GM23338 (cell line): ENCODE measurements at regions not wholly inside any gene's neighbourhood (a gene's known extent, or its start where the extent isn't known, plus 50 kb on each side); places are given as distances from the start of the nearest gene placed in this dataset.

Experiments
- ATAC-seq: fragments of 200-7000 bp; cut with Tn5 transposase; 3 replicates; pipeline ENCODE4 v1.9.1; 2020
- DNase-seq: peaks from one replicate; pipeline ENCODE4 v3.0.0-alpha.2; 2015; ENCODE audit warnings: low spot score
- H2AFZ ChIP-seq: fragments of 200-600 bp; sonication (generic); 2 replicates; pipeline ENCODE4 v1.8.0; 2016; ENCODE audit warnings: antibody characterized with exemption, mild to moderate bottlenecking, moderate library complexity
- H3F3A ChIP-seq: fragments of 200-600 bp; sonication (generic); replicated peaks from 2 replicates; pipeline ENCODE4 v1.8.0; 2017; ENCODE audit warnings: antibody characterized with exemption, mixed run types, low read depth
- H3K27ac ChIP-seq: fragments of 200-600 bp; sonication (generic); 2 replicates; pipeline ENCODE4 v1.6.1; 2016; ENCODE audit warnings: low read depth
- H3K27me3 ChIP-seq: fragments of 200-600 bp; sonication (generic); 2 replicates; pipeline ENCODE4 v1.8.0; 2016; ENCODE audit warnings: mild to moderate bottlenecking, mixed run types, moderate library complexity; ENCODE audit not compliant: insufficient read depth
- H3K36me3 ChIP-seq: fragments of 200-600 bp; sonication (generic); 2 replicates; pipeline ENCODE4 v1.8.0; 2016; ENCODE audit warnings: mild to moderate bottlenecking; ENCODE audit not compliant: insufficient read depth
- H3K4me1 ChIP-seq: fragments of 200-600 bp; sonication (generic); 2 replicates; pipeline ENCODE4 v1.8.0; 2016; ENCODE audit warnings: mild to moderate bottlenecking, moderate library complexity; ENCODE audit not compliant: insufficient read depth
- H3K4me2 ChIP-seq: fragments of 200-600 bp; sonication (generic); 2 replicates; pipeline ENCODE4 v1.7.1; 2017; ENCODE audit warnings: mixed run types
- H3K4me3 ChIP-seq: fragments of 200-600 bp; sonication (generic); 2 replicates; pipeline ENCODE4 v1.6.1; 2016; ENCODE audit warnings: mixed run types
- H3K79me2 ChIP-seq: fragments of 200-600 bp; sonication (generic); replicated peaks from 2 replicates; pipeline ENCODE4 v1.8.0; 2017; ENCODE audit warnings: mild to moderate bottlenecking; ENCODE audit not compliant: insufficient read depth
- H3K9me2 ChIP-seq: fragments of 200-600 bp; sonication (generic); 2 replicates; pipeline ENCODE4 v1.8.0; 2017; ENCODE audit not compliant: insufficient read depth
- H4K20me1 ChIP-seq: fragments of 200-600 bp; sonication (generic); replicated peaks from 2 replicates; pipeline ENCODE4 v1.8.0; 2017; ENCODE audit warnings: mild to moderate bottlenecking; ENCODE audit not compliant: insufficient read depth
- H3K27ac Mint-ChIP-seq: 2 replicates; pipeline ENCODE4 v1.8.0; 2020; ENCODE audit warnings: inconsistent platforms, mild to moderate bottlenecking, moderate library complexity, mixed read lengths
- H3K27me3 Mint-ChIP-seq: 3 replicates; pipeline ENCODE4 v1.8.0; 2022; ENCODE audit warnings: low read depth, mild to moderate bottlenecking, moderate library complexity, mixed read lengths, inconsistent platforms; ENCODE audit not compliant: insufficient read depth, poor library complexity
- H3K36me3 Mint-ChIP-seq: 3 replicates; pipeline ENCODE4 v1.8.0; 2021; ENCODE audit warnings: low read depth, mild to moderate bottlenecking, inconsistent platforms, moderate library complexity, mixed read lengths
- H3K4me1 Mint-ChIP-seq: 3 replicates; pipeline ENCODE4 v1.8.0; 2020; ENCODE audit warnings: mild to moderate bottlenecking, inconsistent platforms, mixed read lengths
- H3K4me3 Mint-ChIP-seq: 3 replicates; pipeline ENCODE4 v1.8.0; 2021; ENCODE audit warnings: moderate library complexity, mild to moderate bottlenecking, inconsistent platforms, mixed read lengths
- H3K9me3 Mint-ChIP-seq: 3 replicates; pipeline ENCODE4 v1.8.0; 2020; ENCODE audit warnings: moderate library complexity, mild to moderate bottlenecking, inconsistent platforms, mixed read lengths
- CREB1 ChIP-seq: fragments of 250-450 bp; sonication (Bioruptor Pico); IDR thresholded peaks from 2 replicates; pipeline ENCODE4 v1.5.0; 2020; ENCODE audit warnings: low read depth, mild to moderate bottlenecking, moderate library complexity
- CTCF ChIP-seq, 2 experiments: fragments of 200-600 bp in 1 of 2; sonication (generic) in 1 of 2; conservative IDR thresholded peaks; 2 replicates each; pipeline versions ENCODE4 v1.5.1 to v1.6.1; 2016 to 2017; ENCODE audit warnings: antibody characterized with exemption in 2 of 2, low read depth in 2 of 2, mild to moderate bottlenecking in 2 of 2, moderate library complexity in 1 of 2
- ETS1 ChIP-seq: IDR thresholded peaks from 2 replicates; pipeline ENCODE4 v1.6.1; 2016; ENCODE audit warnings: antibody characterized with exemption
- EZH2 ChIP-seq: fragments of 200-600 bp; sonication (generic); IDR thresholded peaks from one replicate; pipeline ENCODE4 v1.8.0; 2017; ENCODE audit warnings: antibody characterized with exemption, mild to moderate bottlenecking, low read depth; ENCODE audit not compliant: unreplicated experiment
- EZH2phosphoT487 ChIP-seq: fragments of 200-600 bp; sonication (generic); IDR thresholded peaks from one replicate; pipeline ENCODE4 v1.8.1; 2018; ENCODE audit warnings: antibody characterized with exemption; ENCODE audit not compliant: unreplicated experiment
- JUNB ChIP-seq: IDR thresholded peaks from one replicate; pipeline ENCODE4 v1.6.1; 2016; ENCODE audit warnings: antibody characterized with exemption; ENCODE audit not compliant: unreplicated experiment
- NANOG ChIP-seq: IDR thresholded peaks from 2 replicates; pipeline ENCODE4 v1.6.1; 2016; ENCODE audit warnings: antibody characterized with exemption, borderline replicate concordance
- POLR2AphosphoS5 ChIP-seq: IDR thresholded peaks from 2 replicates; pipeline ENCODE4 v1.6.1; 2016; ENCODE audit warnings: antibody characterized with exemption, low read depth
- REST ChIP-seq: IDR thresholded peaks from one replicate; pipeline ENCODE4 v1.6.1; 2018; ENCODE audit warnings: antibody characterized with exemption; ENCODE audit not compliant: unreplicated experiment
- STAT1 ChIP-seq: IDR thresholded peaks from one replicate; pipeline ENCODE4 v1.6.1; 2016; ENCODE audit warnings: antibody characterized with exemption; ENCODE audit not compliant: unreplicated experiment
- ZNF114 ChIP-seq: fragments of 250-450 bp; sonication (Bioruptor Pico); IDR thresholded peaks from 2 replicates; pipeline ENCODE4 v1.5.0; 2020; ENCODE audit warnings: mild to moderate bottlenecking, moderate library complexity
- ZNF331 ChIP-seq: fragments of 250-450 bp; sonication (Bioruptor Pico); IDR thresholded peaks from 2 replicates; pipeline ENCODE4 v1.5.0; 2020; ENCODE audit warnings: low read depth, mild to moderate bottlenecking, moderate library complexity
- ZNF462 ChIP-seq: fragments of 250-450 bp; sonication (Bioruptor Pico); IDR thresholded peaks from 2 replicates; pipeline ENCODE4 v1.5.0; 2020; ENCODE audit warnings: mild to moderate bottlenecking, moderate library complexity

- H3K9me3 Mint-ChIP-seq = peaks cover under 1% of the 10 kb centered on the region; the same call in 1 of the 3 replicates
- no peaks in the 10 kb centered on the region for H3K27me3 Mint-ChIP-seq
- H3K9me2 ChIP-seq = no peaks in the 10 kb centered on the region
- no peak overlapping the region for H3K4me3 Mint-ChIP-seq
- no peak overlapping the region for H3K4me3 ChIP-seq
- H2AFZ ChIP-seq = no peak overlapping the region
- H3K36me3 Mint-ChIP-seq = no peaks in the 10 kb centered on the region
- H3K27ac Mint-ChIP-seq = no peak overlapping the region
- DNase-seq = no peak
- H3K27ac ChIP-seq = no peak overlapping the region
- no peaks in the 10 kb centered on the region for H3K4me1 Mint-ChIP-seq
- no peaks in the 10 kb centered on the region for H3K27me3 ChIP-seq
- ATAC-seq = no peak
- H3K4me2 ChIP-seq = no peak overlapping the region
- H3K4me1 ChIP-seq = no peaks in the 10 kb centered on the region
- H4K20me1 ChIP-seq = no peaks in the 10 kb centered on the region
- TF ChIP-seq NANOG (no peak), EZH2phosphoT487 (no peak), STAT1 (no peak), CTCF (conservative IDR thresholded peaks at IDR 0.05; ENCODE audit: low read depth in 2 of 2) (no peak), JUNB (no peak), EZH2 (no peak), ETS1 (no peak), ZNF114 (CRISPR knock-in tag) (no peak), ZNF331 (CRISPR knock-in tag) (no peak), REST (no peak), POLR2AphosphoS5 (no peak), ZNF462 (no peak), CREB1 (no peak)
- no peaks in the 10 kb centered on the region for H3K36me3 ChIP-seq
- H3K79me2 ChIP-seq = no peaks in the 10 kb centered on the region
- no peaks in the 10 kb centered on the region for H3F3A ChIP-seq
These were observed 397.0 kb downstream of the CNTN3 start for GRCh38 chr3:74217467-74217866.
